Mesendoderm (in vitro differentiated cells): ENCODE measurements at regions not wholly inside any gene's neighbourhood (a gene's known extent, or its start where the extent isn't known, plus 50 kb on each side); places are given as distances from the start of the nearest gene placed in this dataset.
A peak's percentile ranks its signal among the peaks of the same experiment; 100 is the strongest.

Experiments
- DNase-seq: peaks from one replicate; pipeline ENCODE4 v3.0.0; 2013
- H2AK5ac ChIP-seq: 2 replicates; pipeline ENCODE4 v1.6.1; 2013; ENCODE audit warnings: low read length, inconsistent platforms
- H2BK120ac ChIP-seq: 2 replicates; pipeline ENCODE4 v1.6.1; 2013; ENCODE audit warnings: low read depth, mild to moderate bottlenecking, low read length, moderate library complexity, mixed read lengths
- H2BK15ac ChIP-seq: replicated peaks from 2 replicates; pipeline ENCODE4 v1.6.1; 2013; ENCODE audit warnings: low read depth, mild to moderate bottlenecking, moderate library complexity
- H2BK5ac ChIP-seq: 2 replicates; pipeline ENCODE4 v1.6.1; 2013; ENCODE audit warnings: low read length, inconsistent platforms
- H3K18ac ChIP-seq: 2 replicates; pipeline ENCODE4 v1.6.1; 2013; ENCODE audit warnings: mild to moderate bottlenecking, low read length, mixed read lengths
- H3K23ac ChIP-seq: one replicate; pipeline ENCODE4 v1.6.1; 2013; ENCODE audit warnings: low read length
- H3K27ac ChIP-seq: 2 replicates; pipeline ENCODE4 v1.5.1; 2013; ENCODE audit warnings: low read depth, mild to moderate bottlenecking, inconsistent platforms, low read length, moderate library complexity
- H3K27me3 ChIP-seq: 2 replicates; pipeline ENCODE4 v1.6.1; 2013; ENCODE audit warnings: low read length, control low read depth, mild to moderate bottlenecking, inconsistent platforms; ENCODE audit not compliant: insufficient read depth, poor library complexity
- H3K36me3 ChIP-seq: 2 replicates; pipeline ENCODE4 v1.6.1; 2013; ENCODE audit warnings: low read length, inconsistent platforms; ENCODE audit not compliant: control insufficient read depth, insufficient read depth
- H3K4ac ChIP-seq: one replicate; pipeline ENCODE4 v1.6.1; 2013; ENCODE audit warnings: low read depth, mild to moderate bottlenecking, low read length, moderate library complexity
- H3K4me1 ChIP-seq: 2 replicates; pipeline ENCODE4 v1.6.1; 2013; ENCODE audit warnings: low read depth, low read length, inconsistent platforms; ENCODE audit not compliant: control insufficient read depth
- H3K4me2 ChIP-seq: 2 replicates; pipeline ENCODE4 v1.6.1; 2013; ENCODE audit warnings: low read length
- H3K4me3 ChIP-seq: 2 replicates; pipeline ENCODE4 v1.5.1; 2013; ENCODE audit warnings: mild to moderate bottlenecking, low read length
- H3K56ac ChIP-seq: one replicate; pipeline ENCODE4 v1.6.1; 2013; ENCODE audit warnings: low read length
- H3K79me1 ChIP-seq: 2 replicates; pipeline ENCODE4 v1.6.1; 2013; ENCODE audit warnings: low read length, inconsistent platforms
- H3K79me2 ChIP-seq: 2 replicates; pipeline ENCODE4 v1.6.1; 2013; ENCODE audit warnings: mild to moderate bottlenecking, low read length; ENCODE audit not compliant: control insufficient read depth, insufficient read depth
- H3K9ac ChIP-seq: 2 replicates; pipeline ENCODE4 v1.6.1; 2013; ENCODE audit warnings: low read length, inconsistent platforms
- H4K5ac ChIP-seq: one replicate; pipeline ENCODE4 v1.6.1; 2013; ENCODE audit warnings: low read length
- H4K8ac ChIP-seq: one replicate; pipeline ENCODE4 v1.6.1; 2013; ENCODE audit warnings: low read depth, mild to moderate bottlenecking, control low read depth, low read length, moderate library complexity
- WGBS: extraction: QIAGEN DNeasy Blood & Tissue Kit; methylation state at CpG from one replicate; pipeline ENCODE4 v1.1.7; 2013; ENCODE audit warnings: low lambda C conversion rate, missing lambda C conversion rate; ENCODE audit not compliant: insufficient coverage; ENCODE audit errors: extremely low coverage; 5-methylcytosine and 5-hydroxymethylcytosine counted together

GRCh38 chr16:82452004-82452756 lies 174.6 kb upstream of the CDH13 start:
- no peaks in the 10 kb centered on the region for H3K79me2 ChIP-seq
- no peaks in the 10 kb centered on the region for H3K36me3 ChIP-seq
- no peaks in the 10 kb centered on the region for H3K79me1 ChIP-seq
- H3K27ac ChIP-seq: no peak overlapping the region
- H3K4me2 ChIP-seq: no peak overlapping the region
- H3K18ac ChIP-seq: no peak overlapping the region
- no peak overlapping the region for H2AK5ac ChIP-seq
- no peak overlapping the region for H3K4me3 ChIP-seq
- WGBS: no CpG with 5 or more reads among the region's 11 CpGs
- H2BK120ac ChIP-seq: no peak overlapping the region
- no peaks in the 10 kb centered on the region for H3K27me3 ChIP-seq
- H2BK5ac ChIP-seq: no peak overlapping the region
- no peak overlapping the region for H3K56ac ChIP-seq
- no peak overlapping the region for H4K8ac ChIP-seq
- no peak overlapping the region for H3K23ac ChIP-seq
- no peak overlapping the region for H2BK15ac ChIP-seq
- H4K5ac ChIP-seq: no peak overlapping the region
- no peak overlapping the region for H3K4ac ChIP-seq
- no peak for DNase-seq
- H3K9ac ChIP-seq: no peak overlapping the region
- no peaks in the 10 kb centered on the region for H3K4me1 ChIP-seq

- H3K27ac ChIP-seq: no peak overlapping the region
Measured at GRCh38 chr16:82451449-82451848, 175.3 kb upstream of the CDH13 start.

GRCh38 chr16:82440336-82440735 lies 186.4 kb upstream of the CDH13 start:
- H2BK5ac ChIP-seq: peak overlapping the region; percentile 96
- no peak overlapping the region for H3K56ac ChIP-seq
- no peak overlapping the region for H3K9ac ChIP-seq
- no CpG with 5 or more reads among the region's 6 CpGs for WGBS
- peak overlapping the region; percentile 71 for H3K27ac ChIP-seq
- peak overlapping the region; percentile 89 for H3K18ac ChIP-seq
- H4K8ac ChIP-seq: no peak overlapping the region
- H3K4ac ChIP-seq: no peak overlapping the region
- H3K4me3 ChIP-seq: no peak overlapping the region
- no peak overlapping the region for H3K4me2 ChIP-seq
- H3K23ac ChIP-seq: no peak overlapping the region
- no peaks in the 10 kb centered on the region for H3K36me3 ChIP-seq
- DNase-seq: peak; percentile 97
- H3K4me1 ChIP-seq: peaks cover 14% of the 10 kb centered on the region
- no peak overlapping the region for H2BK15ac ChIP-seq
- no peak overlapping the region for H4K5ac ChIP-seq
- no peaks in the 10 kb centered on the region for H3K79me1 ChIP-seq
- no peaks in the 10 kb centered on the region for H3K27me3 ChIP-seq
- H3K79me2 ChIP-seq: no peaks in the 10 kb centered on the region
- H2BK120ac ChIP-seq: no peak overlapping the region
- H2AK5ac ChIP-seq: no peak overlapping the region

More at GRCh38 chr16:82451449-82451848, 175.3 kb upstream of the CDH13 start:
- Histone ChIP-seq H3K18ac (no peak overlapping the region), H3K4me2 (no peak overlapping the region), H3K79me2 (no peaks in the 10 kb centered on the region), H3K36me3 (no peaks in the 10 kb centered on the region), H3K79me1 (no peaks in the 10 kb centered on the region), H3K9ac (no peak overlapping the region), H2BK120ac (no peak overlapping the region), H3K4me1 (no peaks in the 10 kb centered on the region), H2AK5ac (no peak overlapping the region), H3K4ac (no peak overlapping the region), H3K4me3 (no peak overlapping the region), H4K8ac (no peak overlapping the region), H2BK15ac (no peak overlapping the region), H3K56ac (no peak overlapping the region), H3K27me3 (no peaks in the 10 kb centered on the region), H4K5ac (no peak overlapping the region), H2BK5ac (no peak overlapping the region), H3K23ac (no peak overlapping the region)
- WGBS: no CpG with 5 or more reads among the region's 3 CpGs
- no peak for DNase-seq

- H3K4me1 ChIP-seq: peaks cover 14% of the 10 kb centered on the region
- peak overlapping the region; percentile 96 for H2BK5ac ChIP-seq
- peak overlapping the region; percentile 94 for H2AK5ac ChIP-seq
- H3K56ac ChIP-seq: peak overlapping the region; percentile 85
- peak overlapping the region; percentile 89 for H3K18ac ChIP-seq
- no peak overlapping the region for H3K4me2 ChIP-seq
- H2BK15ac ChIP-seq: no peak overlapping the region
- H3K4me3 ChIP-seq: no peak overlapping the region
- peak overlapping the region; percentile 33 for H3K27ac ChIP-seq
- DNase-seq: peak; percentile 72
- no peaks in the 10 kb centered on the region for H3K79me1 ChIP-seq
- no CpG with 5 or more reads among the region's 7 CpGs for WGBS
- no peaks in the 10 kb centered on the region for H3K79me2 ChIP-seq
- H2BK120ac ChIP-seq: peak overlapping the region; percentile 89
- H3K36me3 ChIP-seq: no peaks in the 10 kb centered on the region
- peak overlapping the region; percentile 33 for H3K9ac ChIP-seq
- H3K23ac ChIP-seq: no peak overlapping the region
- H3K27me3 ChIP-seq: no peaks in the 10 kb centered on the region
- peak overlapping the region; percentile 63 for H3K4ac ChIP-seq
- no peak overlapping the region for H4K5ac ChIP-seq
- no peak overlapping the region for H4K8ac ChIP-seq
Measured at GRCh38 chr16:82439678-82440293, 187.0 kb upstream of the CDH13 start.

- no peak overlapping the region for H2BK120ac ChIP-seq
- no peak overlapping the region for H3K18ac ChIP-seq
- H2BK15ac ChIP-seq: no peak overlapping the region
- no peak overlapping the region for H2BK5ac ChIP-seq
- no peak overlapping the region for H4K5ac ChIP-seq
- H3K56ac ChIP-seq: no peak overlapping the region
- H3K79me2 ChIP-seq: no peaks in the 10 kb centered on the region
- no CpG with 5 or more reads among the region's 2 CpGs for WGBS
- no peak overlapping the region for H3K23ac ChIP-seq
- H3K9ac ChIP-seq: no peak overlapping the region
- no peak overlapping the region for H2AK5ac ChIP-seq
- no peak overlapping the region for H3K4me2 ChIP-seq
- no peak for DNase-seq
- H3K27me3 ChIP-seq: no peaks in the 10 kb centered on the region
- H4K8ac ChIP-seq: no peak overlapping the region
- H3K27ac ChIP-seq: no peak overlapping the region
- no peak overlapping the region for H3K4me3 ChIP-seq
- H3K36me3 ChIP-seq: no peaks in the 10 kb centered on the region
- no peaks in the 10 kb centered on the region for H3K79me1 ChIP-seq
- H3K4me1 ChIP-seq: no peaks in the 10 kb centered on the region
- H3K4ac ChIP-seq: no peak overlapping the region
Measured at GRCh38 chr16:82433042-82433441, 193.7 kb upstream of the CDH13 start.
